HG03103 (cell line): ENCODE measurements at regions not wholly inside any gene's neighbourhood (a gene's known extent, or its start where the extent isn't known, plus 50 kb on each side); places are given as distances from the start of the nearest gene placed in this dataset.
"Not testable (repeated sequence)": the region's sequence is repeated elsewhere in the genome, so short reads cannot be mapped to it uniquely, and the experiment has no call there.

ENCODE experiments used
- ATAC-seq: cut with Tn5 transposase; IDR thresholded peaks from one replicate; pipeline ENCODE4 v1.9.1; 2021; ENCODE audit warnings: low read depth; ENCODE audit not compliant: unreplicated experiment

DNA sequence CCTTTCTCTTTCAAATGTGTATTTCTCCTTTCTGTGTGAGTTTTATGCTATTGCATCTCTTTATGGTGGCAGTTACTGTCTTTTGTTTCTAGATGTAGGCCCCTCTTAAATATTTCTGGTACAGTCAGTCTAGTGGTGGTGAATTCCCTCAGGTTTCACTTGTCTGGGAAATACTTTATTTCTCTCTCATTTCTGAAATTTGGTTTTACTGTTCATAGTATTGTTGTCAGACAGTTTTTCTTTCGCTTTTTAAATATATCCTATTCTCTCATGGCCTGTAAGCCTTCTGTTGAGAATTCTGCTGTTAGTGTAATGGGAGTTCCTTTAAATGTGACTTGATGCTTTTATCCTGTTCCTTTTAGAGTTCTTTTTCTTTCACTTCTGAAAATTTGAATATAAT lies 874.0 kb downstream of the PLOD2 start:
- peak; percentile 57 for ATAC-seq

DNA sequence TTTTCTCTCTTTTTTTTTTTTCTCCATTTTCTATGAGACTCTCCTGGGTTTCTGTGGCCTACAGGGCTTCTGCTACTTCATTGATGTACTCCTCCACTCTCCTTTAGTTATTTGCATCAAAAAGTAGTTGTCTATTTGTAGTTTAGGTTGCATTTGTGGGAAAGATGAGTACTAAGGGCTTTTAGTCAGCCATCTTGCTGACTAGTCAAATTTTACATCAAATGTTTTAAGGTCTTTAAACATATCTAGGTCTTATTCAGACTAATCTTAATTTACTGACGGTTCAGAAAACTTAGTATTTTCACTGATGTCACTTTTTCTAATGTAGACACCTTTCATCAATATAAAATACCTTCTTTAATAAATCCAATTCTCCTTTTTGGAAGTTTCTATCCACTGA lies 871.0 kb downstream of the PLOD2 start:
- no peak for ATAC-seq

DNA sequence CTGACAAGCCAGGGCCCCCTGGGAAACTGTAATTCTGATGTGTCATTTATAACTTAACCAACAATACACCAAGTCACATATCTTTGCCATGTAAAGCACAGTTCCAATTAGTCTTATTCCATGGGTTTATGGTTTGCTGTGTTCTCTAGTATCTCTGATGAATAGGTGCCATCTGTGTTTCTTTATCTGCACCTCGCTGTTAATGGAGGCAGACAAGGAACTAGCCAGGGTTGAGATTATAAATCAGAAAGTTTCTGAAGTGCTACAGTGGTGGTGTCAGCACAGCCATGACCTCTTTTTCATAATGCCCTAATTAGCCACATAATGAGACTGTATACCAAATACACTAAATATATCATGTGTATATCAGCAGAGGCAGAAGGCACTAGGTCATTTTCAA lies 866.4 kb downstream of the PLOD2 start:
- no peak for ATAC-seq

DNA sequence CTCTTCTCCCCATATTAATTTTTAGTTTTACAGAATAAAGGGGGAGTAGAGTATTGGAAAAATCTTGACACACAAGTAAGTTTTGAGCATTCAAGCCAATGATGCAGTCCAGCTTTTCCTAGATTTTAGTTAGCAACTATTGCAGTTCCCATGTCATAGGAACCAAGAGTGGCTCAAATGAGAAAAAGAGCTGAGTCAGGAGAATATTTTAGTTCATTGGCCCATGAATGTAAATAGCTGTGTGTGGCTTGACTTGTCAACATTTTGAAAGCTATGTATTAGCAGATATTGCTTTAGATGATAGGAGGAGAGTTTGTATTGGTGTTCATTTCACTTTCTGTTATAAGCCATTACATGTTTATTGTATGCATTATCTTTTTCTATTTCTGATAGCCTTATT lies 853.7 kb downstream of the PLOD2 start:
- no peak for ATAC-seq

DNA sequence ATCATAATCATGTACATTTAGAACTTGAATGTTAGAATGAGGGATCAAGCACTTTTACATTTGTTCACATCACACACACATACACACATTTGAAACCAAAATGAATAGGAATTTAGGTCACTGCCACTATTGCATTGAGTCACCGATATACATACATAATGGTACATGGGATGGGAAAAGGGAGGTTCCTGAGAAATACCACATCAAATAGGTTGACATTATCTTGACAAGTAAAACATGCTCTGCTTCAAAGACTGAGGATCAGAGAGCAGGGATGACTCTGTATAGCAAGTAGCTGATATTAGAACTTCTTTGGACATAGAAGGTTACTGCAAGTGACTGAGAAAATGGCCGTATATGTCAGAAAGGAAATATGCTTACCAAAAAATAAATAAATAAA lies 847.2 kb downstream of the PLOD2 start:
- no peak for ATAC-seq

DNA sequence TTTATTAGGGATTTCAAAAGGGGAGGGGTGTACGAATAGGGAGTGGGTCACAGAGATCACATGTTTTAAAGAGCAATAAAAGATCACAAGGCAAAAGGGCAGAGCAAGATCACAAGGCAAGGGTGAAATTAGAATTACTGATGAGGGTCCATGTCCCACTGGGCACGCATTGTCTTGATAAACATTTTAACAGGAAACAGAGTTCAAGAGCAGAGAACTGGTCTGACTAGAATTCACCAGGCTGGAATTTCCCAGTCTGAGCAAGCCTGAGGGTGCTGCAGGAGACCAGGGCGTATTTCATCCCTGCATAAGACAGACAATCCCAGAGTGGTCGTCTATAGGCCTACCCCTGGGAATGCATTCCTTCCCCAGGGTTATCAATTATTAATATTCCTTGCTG lies 844.7 kb downstream of the PLOD2 start:
- ATAC-seq, result not testable (repeated sequence)

DNA sequence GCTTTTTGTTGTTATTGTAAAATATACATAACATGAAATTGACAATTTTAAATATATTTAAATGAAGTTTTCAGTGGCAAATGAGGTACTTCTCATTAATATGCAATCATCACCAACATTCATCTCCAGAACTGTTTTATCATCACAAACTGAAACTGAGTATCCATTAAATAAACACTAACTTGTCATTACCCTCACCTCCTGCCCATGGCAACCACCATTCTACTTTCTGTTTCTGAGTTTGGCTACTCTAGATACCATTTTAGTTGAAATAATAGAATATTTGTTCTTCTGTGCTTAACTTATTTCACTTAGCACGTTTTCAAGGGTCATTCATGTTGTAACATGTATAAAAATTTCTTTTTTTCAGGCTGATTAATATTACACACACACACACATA lies 834.3 kb downstream of the PLOD2 start:
- ATAC-seq, result no peak

DNA sequence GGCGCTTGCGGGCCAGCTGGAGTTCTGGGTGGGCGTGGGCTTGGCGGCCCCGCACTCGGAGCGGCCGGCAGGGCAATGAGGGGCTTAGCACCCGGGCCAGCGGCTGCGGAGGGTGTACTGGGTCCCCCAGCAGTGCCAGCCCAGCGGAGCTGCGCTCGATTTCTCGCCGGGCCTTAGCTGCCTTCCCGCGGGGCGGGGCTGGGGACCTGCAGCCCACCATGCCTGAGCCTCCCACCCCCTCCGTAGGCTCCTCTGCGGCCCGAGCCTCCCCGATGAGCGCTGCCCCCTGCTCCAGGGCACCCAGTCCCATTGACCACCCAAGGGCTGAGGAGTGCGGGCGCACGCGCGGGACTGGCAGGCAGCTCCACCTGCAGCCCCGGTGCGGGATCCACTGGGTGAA lies 827.6 kb downstream of the PLOD2 start:
- ATAC-seq, result not testable (repeated sequence)

DNA sequence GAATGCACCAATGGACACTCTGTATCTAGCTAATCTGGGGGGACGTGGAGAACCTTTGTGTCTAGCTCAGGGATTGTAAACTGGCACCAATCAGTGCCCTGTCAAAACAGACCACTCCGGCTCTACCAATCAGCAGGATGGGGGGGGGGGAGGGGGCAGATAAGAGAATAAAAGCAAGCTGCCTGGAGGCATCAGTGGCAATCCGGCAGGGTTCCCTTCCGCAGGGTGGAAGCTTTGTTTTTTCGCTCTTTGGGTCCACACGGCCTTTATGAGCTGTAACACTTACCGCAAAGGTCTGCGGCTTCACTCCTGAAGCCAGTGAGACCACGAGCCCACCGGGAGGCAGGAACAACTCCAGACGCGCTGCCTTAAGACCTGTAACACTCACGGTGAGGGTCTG lies 827.1 kb downstream of the PLOD2 start:
- ATAC-seq, result no peak

DNA sequence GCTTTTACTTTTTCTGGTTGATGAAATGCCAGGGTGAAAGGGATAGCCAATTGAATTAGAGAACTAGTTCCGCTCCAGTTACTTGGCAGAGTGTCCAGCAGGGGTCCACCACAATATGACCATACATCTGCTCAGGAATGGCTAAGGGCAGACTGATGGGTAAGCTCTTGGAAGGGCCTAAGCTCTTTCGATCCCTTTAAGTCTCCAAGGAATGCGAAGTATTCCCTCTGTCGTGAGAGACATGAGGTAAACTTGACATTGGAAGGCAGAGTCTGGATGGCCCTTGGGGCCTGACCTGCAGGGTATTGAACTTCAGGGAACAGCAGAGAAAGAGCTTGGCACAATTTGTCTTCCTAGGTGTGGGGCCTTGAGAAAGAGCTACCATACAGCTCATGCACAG lies 805.8 kb downstream of the PLOD2 start:
- no peak for ATAC-seq

DNA sequence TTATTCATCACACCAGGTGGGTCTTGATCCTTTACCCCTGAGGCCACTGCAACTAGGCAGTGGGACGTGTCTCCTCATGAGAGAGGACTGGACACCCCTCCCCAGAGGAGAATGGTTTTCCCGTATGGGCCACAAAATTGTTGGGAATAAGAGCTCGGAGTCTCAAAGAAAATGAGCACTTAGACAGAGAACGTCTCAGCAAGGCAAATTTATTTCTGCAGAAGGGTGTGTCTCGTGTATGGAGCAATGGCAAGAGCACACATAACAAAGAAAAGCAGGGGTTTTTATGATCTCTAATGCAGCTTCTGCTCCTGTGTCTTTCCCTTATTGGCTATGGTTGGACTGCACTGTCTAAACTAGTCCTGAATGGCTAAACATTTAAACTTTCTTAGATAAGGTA lies 803.5 kb downstream of the PLOD2 start:
- no peak for ATAC-seq

DNA sequence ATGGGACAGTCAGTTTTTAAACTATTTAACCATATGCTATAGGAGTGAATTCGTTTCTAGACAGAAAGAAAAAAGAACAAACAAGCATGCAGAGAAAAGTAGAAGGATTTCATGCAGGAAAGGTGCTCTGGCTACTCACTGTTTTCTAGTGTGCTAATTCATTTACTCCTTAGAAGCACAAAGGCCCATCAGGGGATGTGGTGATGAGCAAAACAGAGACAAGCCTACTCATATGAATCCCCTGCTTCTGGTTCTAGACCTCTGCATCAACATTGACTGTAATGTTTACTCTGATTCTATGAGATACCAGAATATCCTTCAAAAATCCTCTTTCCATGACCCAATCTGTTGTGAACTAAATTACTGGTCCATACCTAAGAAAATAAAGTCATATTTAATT lies 801.9 kb downstream of the PLOD2 start:
- ATAC-seq, result no peak

DNA sequence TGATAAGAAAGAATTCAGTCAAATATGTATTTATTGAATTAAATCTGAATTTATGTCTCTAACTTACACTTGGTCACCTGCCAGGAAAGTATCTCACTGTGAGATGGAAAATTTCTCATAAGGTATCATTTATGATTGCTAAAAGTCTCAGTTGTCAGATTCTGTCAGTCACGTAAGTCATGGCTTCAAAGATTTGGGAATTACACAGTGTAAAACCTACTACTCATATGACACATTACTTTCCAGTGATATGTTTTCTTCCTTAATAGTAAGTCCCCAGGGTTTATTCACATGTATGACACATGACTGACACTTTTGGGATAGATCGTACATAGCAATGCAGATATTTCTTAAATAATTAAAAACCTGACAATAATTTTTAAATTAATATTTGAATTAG lies 792.2 kb downstream of the PLOD2 start:
- ATAC-seq, result no peak

DNA sequence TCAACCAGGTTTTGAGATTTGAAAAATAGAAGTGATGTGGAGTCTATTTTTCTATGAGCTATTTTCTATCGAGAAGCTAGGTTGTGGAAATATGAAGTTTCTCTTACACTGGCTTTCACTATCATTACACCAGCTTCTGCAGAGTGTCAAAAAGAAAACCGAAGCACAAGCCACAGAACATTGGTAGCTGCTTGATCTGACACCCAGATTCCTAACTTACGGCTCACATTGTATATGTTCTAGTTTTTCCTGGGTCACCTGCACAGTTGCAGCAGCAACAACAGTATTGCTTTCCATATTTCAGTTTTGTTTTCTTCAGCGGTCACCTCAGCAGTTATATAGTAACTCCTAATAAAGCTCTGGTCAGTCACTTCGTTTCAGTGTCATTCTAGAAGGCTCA lies 790.1 kb downstream of the PLOD2 start:
- ATAC-seq, result no peak

DNA sequence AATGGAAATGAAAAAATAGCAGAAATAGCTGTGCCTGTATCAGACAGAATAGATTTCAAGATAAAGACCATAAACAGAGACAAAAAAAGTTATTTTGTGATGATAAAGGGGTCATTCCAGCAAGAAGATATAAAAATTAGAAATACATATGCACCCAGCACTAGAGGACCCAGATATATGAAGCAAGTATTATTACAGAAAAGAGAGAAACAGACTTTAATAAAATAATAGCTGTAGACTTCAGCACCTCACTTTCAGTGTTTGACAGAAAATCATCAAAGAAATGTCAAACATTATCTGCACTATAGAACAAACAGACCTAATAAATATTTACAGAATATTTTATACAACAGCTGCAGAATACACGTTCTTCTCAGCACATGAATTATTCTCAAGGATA lies 783.7 kb downstream of the PLOD2 start:
- no peak for ATAC-seq

DNA sequence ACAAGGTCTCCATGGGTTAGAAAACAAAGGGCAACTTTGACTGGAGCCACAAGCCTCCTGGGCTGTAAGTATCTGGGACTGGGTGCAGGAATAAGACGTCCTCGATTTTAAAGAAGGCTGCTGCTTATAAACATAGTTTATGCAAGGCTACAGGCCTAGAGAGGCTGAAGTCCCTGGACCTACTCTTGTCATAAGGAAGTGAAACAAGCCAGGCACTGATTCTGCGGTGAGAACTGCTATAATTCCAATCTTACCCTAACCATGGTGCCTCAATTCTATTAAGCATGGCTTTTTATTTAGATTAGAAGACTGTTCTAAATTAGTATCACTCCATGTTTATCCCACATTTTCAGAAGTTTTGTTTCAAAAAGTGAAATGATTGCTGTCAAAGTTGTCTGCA lies 777.6 kb downstream of the PLOD2 start:
- ATAC-seq, result no peak

DNA sequence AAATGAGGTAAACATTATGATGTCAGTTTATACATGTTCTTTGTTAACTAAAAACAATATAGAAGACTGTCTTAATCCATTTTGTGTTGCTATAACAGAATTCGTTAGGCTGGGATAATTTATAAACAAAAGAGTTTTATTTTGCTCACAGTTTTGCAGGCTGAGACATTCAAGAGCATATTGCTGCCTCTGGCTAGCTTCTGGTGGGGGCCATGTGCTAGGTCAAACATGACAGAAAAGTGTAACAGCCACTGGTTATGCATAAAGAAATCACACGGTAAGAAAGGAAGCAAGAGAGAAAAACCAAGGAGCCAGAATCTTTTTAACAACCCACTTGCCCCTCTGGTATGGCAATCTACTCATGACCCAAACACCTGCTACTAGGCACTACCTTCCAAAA lies 776.7 kb downstream of the PLOD2 start:
- ATAC-seq, result no peak

DNA sequence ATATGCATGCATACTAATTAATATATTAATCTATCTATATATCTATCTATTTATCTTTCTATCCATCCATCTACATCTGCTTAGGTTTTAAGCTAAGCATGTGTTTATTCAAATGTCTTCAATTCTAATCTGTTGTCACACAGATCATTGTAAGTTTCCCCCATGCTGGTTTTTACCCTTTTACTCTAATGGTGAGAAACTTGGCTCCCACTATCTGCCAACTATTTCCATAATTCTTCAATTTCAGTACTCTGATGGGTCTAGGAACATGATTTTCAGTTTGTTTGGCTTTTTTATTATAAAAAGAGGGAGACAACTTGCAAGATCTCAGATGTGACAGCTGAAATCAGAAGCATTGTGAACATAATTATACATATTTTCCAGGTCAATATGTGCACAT lies 773.8 kb downstream of the PLOD2 start:
- no peak for ATAC-seq

DNA sequence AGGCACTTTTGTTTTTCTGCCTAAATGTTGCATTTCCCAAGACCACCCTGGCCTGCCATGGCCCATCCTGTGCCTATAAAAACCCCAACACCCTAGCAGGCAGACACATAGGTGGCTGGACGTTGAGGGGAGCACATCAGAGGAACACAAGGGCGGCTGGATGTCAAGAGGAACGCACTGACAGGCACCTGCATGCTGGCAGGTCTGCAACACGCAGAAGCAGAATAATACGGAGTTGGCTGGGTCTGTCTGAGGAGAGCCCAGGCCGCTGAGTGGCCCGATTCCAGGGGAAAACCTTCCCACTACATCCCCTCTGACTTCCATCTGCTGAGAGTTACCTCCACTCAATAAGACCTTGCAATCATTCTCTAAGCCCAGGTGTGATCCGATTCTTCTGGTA lies 765.6 kb downstream of the PLOD2 start:
- no peak for ATAC-seq

DNA sequence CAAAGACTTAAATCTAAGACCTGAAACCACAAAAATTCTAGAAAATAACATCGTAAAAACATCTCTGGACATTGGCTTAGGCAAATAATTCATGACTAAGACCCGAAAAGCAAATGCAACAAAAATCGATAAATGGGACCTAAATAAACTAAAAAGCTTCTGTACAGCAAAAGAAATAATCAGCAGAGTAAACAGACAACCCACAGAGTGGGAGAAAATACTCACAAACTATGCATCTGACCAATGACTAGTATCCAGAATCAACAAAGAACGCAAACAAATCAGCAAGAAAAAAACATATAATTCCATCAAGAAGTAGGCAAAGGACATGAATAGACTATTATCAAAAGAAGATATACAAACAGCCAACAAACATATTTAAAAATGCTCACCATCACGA lies 749.4 kb downstream of the PLOD2 start:
- no peak for ATAC-seq

DNA sequence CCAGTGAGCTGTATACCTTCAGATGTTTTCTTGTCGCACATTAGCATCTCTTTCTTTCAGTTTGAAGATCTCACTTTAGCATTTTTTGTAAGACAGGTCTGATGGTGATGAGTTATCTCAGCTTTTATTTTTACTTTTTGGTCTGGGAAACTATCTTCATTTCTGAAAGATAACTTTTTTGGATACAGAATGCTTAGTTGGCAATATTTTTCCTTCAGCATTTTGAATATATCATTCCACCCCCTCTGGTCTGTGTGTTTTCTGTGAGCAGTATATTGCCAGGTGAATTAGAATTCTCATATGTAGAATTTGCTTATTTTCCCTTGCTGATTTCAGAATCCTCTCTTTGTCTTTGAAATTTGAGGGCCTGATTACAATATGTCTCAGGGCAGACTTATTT lies 743.3 kb downstream of the PLOD2 start:
- ATAC-seq, result no peak

DNA sequence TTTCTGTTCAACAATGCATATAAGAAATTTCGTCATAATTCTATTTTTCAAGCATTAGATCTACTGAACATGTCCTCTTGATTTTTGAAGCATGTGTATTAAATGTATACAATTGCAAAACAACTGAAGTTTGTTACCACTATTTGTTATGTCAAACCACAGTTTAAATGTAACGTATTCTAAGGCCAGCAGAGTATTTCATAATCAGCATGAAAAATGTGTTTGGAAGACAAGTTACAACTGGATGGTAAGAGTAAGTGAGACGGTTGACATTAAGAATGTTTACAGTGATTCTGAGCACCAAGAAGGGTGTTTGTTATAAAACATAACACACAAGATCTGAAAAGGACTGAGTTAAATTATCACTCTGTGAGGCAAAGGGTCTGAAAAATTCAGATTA lies 738.4 kb downstream of the PLOD2 start:
- ATAC-seq, result no peak

DNA sequence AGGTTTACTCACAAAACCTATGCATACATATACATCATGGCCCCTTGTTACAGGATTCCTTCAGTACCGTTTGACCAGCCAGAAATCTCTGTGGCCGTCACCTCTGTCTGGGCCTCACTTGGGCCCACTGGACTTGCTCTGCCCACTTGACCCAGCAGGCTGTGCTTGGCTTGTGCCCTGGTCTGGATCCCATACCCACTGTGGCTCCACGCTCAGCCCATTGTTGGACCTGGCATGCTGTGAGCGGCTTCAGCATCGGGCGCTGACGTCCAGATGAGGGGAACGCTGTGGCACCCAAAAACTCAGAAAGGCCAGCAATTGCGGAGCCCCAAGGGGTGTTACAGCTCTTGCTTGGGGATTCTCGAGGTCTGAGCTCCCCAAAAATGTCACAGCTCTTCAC lies 733.6 kb downstream of the PLOD2 start:
- no peak for ATAC-seq

DNA sequence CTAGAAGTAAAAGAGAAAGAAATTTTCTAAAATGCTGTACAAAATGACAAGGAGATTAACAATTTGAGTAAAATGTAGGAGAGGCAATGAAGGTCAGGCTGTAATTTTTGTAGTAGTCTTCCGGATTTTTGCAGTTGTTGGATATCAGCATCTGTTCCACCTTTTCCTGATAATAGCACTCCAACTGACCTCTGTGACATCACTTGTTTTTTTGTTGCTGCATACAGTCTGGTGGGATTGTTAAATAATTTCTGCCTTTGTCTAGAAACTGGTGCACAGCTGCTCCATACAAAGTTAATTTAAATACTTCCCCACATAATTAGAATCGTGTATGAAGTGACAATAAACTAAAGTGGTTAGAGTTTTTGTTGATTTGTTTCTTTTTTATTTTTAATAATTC lies 731.4 kb downstream of the PLOD2 start:
- ATAC-seq, result no peak
